GM10266 (cell line): ENCODE measurements at regions not wholly inside any gene's neighbourhood (a gene's known extent, or its start where the extent isn't known, plus 50 kb on each side); places are given as distances from the start of the nearest gene placed in this dataset.

Experiments
- DNase-seq: peaks from one replicate; pipeline ENCODE4 v3.0.0; 2012; ENCODE audit errors: extremely low spot score
- TF ChIP-seq, protein P1 (sequence below): IDR thresholded peaks from 2 replicates; pipeline ENCODE4 v1.5.1; 2012; ENCODE audit warnings: mild to moderate bottlenecking, low read depth; ENCODE audit not compliant: control insufficient read depth, insufficient read depth; ENCODE audit errors: missing control alignments

DNA sequence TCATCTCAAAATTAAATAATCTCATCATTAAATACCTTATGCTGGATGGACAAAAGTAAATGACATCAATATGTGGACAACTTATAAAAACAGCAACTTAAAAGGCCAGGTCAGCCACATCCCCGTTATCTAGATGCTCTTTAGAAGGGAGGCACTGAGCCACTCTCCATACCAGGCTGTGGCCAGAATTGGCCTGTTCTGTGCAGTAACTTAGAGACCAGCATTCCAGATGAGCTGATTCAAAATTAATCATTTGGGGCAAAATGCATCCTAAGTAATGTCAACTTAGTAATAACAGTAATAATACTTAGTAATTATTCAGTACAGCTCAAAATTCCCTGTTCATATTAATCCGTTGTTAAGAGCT, 373.6 kb downstream of the FBXW7 start:
- DNase-seq, result no peak
- TF ChIP-seq, protein P1, sequence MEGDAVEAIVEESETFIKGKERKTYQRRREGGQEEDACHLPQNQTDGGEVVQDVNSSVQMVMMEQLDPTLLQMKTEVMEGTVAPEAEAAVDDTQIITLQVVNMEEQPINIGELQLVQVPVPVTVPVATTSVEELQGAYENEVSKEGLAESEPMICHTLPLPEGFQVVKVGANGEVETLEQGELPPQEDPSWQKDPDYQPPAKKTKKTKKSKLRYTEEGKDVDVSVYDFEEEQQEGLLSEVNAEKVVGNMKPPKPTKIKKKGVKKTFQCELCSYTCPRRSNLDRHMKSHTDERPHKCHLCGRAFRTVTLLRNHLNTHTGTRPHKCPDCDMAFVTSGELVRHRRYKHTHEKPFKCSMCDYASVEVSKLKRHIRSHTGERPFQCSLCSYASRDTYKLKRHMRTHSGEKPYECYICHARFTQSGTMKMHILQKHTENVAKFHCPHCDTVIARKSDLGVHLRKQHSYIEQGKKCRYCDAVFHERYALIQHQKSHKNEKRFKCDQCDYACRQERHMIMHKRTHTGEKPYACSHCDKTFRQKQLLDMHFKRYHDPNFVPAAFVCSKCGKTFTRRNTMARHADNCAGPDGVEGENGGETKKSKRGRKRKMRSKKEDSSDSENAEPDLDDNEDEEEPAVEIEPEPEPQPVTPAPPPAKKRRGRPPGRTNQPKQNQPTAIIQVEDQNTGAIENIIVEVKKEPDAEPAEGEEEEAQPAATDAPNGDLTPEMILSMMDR, result no peak

DNA sequence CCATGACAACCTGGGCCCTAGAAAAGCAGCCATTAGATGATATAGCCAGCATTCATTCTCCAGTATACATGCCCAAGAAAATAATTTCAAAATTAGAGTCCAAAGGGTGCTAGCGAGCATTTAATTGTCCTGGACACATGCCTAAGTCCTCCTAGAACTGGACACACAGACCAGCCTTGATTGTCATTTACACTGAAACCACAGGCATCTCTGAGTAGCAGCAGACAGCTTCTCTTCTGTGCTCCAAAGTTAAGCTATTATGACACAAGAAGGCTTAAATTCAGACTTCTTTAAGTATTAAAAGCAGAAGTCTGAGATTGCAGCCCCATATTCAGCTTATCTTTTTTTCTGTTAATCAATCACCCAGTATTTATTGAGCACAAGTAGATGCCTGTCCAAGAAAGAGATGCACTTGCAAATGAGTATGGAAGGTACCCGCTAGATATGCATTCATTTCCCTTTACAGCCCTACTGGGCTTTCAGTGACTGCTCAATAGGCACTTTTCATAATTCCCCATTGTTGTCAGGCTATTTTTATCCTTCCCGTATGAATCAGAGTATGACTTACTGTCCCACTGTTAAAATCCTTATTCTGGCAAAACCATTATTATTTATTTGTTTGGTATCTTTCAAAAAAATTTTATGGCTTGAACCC, 374.1 kb downstream of the FBXW7 start:
- TF ChIP-seq, protein P1, result no peak
- no peak for DNase-seq

DNA sequence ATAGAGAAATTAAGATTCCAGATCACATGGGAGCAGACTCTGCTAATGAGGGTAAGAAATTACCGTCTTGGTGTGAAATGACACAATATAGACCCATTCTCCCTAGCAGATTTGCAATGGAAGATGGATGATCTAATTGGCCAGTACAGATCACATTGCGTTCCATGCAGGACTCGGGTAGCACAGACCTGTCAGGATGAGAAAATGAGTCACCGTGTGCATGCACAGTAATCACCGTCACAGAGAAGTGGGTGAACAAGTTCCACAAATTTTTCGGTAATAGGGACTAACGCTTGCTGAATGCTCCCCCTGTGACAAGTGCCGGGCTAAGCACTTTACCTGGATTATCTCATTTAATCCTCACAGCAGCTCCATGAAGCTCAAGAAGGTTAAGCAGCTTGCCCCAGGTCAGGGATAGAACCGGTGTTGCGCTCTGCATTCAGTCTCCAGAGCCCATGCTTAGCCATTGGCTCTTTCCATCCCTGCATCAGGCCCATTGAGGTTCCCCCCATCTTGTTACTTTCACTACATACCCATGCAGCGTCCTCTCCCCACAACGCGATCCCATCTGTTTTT, 375.6 kb downstream of the FBXW7 start:
- TF ChIP-seq, protein P1, result no peak
- DNase-seq, result no peak

DNA sequence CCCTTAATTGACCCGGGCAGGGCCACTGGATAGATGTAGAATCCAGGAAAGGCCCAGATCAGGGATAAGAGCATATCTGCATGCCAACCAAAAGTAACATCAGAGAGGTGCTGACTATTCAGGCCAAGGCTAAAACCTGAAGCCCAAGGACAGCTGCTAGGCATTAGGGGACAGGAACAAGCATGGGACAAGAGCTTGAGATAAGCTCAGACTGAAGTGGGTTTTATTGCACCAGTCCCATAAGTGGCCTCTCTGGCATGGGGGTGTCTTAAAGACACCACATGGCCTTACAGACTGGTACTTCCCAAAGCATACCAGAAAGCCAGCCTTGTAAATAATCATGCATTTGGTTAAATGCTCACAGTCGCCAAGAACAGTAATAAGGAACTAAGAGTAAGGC, 376.1 kb downstream of the FBXW7 start:
- TF ChIP-seq, protein P1, result no peak
- no peak for DNase-seq

DNA sequence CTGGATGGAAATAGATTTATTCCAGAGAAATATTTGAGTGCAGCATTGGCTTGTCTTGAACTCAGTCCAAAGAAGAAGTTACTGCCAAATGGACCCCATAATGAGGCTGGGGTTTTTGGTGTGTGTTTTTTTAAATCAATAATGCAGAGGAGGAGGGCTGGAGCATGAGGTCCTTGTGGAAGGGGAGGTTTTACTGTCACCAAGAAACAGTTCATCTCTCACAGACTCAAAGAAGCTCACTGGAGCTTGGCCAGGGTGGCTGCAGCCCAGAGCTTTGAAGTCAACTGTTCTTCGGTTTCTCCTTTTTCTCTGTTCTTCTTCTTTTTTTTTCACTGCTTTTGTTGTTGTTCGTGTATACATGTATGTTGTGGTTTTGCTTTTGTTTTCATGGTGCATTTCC, 377.7 kb downstream of the FBXW7 start:
- TF ChIP-seq, protein P1, result no peak
- no peak for DNase-seq

DNA sequence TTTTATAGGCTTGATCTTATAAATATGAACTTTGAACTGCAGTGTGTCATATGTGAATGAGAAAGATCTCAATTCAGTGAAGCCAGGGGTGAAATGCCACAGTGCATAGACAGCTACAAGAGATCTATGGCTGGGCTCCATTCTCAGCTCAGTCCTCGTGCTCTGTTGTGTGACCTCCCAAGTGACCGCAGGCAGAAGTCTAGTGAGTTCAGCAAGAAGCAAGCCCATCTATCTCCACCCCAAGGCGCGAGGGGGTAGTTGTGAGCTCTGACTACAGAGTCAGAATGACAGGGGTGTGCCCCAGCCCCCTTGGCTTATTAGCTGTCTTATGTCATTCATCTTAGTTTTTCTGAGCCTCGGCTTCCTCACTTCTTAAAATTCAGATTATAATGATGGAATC, 378.3 kb downstream of the FBXW7 start:
- no peak for DNase-seq
- TF ChIP-seq, protein P1, result no peak

DNA sequence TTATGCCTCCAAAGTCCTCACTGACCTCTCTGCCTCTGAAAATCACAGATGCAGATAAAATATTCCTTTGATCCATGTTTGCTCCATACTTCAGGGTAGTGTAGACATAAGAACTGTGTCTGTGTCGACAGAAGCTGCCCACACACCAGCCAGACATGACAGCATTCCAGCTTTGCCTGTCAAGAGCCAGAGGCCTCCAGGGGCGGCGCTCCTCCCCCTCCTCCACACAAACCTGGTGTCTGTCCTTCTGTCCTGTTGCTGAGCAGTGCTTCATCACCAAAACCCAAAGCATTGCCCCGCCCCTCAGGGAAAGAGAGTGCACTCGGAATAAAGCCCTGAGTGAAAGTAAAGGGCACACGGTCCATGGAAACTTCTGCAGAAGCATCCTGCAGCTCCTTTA, 379.4 kb downstream of the FBXW7 start:
- no peak for DNase-seq
- TF ChIP-seq, protein P1, result no peak
